NB4 (cell line): ENCODE measurements at regions not wholly inside any gene's neighbourhood (a gene's known extent, or its start where the extent isn't known, plus 50 kb on each side); places are given as distances from the start of the nearest gene placed in this dataset.

ENCODE experiments used
- DNase-seq: peaks from one replicate; pipeline ENCODE4 v3.0.0; 2010; ENCODE audit warnings: low read depth
- H3K4me3 ChIP-seq: one replicate; pipeline ENCODE4 v1.5.1; 2011; ENCODE audit warnings: mild to moderate bottlenecking, low read depth, low read length, moderate library complexity
- MAX ChIP-seq: IDR thresholded peaks from 2 replicates; pipeline ENCODE4 v1.6.1; 2011; ENCODE audit warnings: low read depth, low read length
- MYC ChIP-seq: IDR thresholded peaks from 2 replicates; pipeline ENCODE4 v1.6.1; 2011; ENCODE audit warnings: low read depth, low read length
- POLR2A ChIP-seq: IDR thresholded peaks from 2 replicates; pipeline ENCODE4 v1.6.1; 2011; ENCODE audit warnings: mild to moderate bottlenecking; ENCODE audit not compliant: insufficient read length; ENCODE audit errors: extremely low read depth
- TF ChIP-seq, protein P1 (sequence below): IDR thresholded peaks from one replicate; pipeline ENCODE4 v1.5.1; 2012; ENCODE audit warnings: low read depth, low read length

GRCh38 chr12:132401982-132402381 is 72.6 kb upstream of the GALNT9 start:
- no peak for DNase-seq
- no peak overlapping the region for H3K4me3 ChIP-seq
- TF ChIP-seq MAX, result no peak
- TF ChIP-seq POLR2A, result no peak
- TF ChIP-seq, protein P1, sequence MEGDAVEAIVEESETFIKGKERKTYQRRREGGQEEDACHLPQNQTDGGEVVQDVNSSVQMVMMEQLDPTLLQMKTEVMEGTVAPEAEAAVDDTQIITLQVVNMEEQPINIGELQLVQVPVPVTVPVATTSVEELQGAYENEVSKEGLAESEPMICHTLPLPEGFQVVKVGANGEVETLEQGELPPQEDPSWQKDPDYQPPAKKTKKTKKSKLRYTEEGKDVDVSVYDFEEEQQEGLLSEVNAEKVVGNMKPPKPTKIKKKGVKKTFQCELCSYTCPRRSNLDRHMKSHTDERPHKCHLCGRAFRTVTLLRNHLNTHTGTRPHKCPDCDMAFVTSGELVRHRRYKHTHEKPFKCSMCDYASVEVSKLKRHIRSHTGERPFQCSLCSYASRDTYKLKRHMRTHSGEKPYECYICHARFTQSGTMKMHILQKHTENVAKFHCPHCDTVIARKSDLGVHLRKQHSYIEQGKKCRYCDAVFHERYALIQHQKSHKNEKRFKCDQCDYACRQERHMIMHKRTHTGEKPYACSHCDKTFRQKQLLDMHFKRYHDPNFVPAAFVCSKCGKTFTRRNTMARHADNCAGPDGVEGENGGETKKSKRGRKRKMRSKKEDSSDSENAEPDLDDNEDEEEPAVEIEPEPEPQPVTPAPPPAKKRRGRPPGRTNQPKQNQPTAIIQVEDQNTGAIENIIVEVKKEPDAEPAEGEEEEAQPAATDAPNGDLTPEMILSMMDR, result no peak
- no peak for TF ChIP-seq MYC

GRCh38 chr12:132400011-132400641 is 70.7 kb upstream of the GALNT9 start:
- H3K4me3 ChIP-seq, result no peak overlapping the region
- no peak for DNase-seq
- TF ChIP-seq MAX, result no peak
- no peak for TF ChIP-seq POLR2A
- TF ChIP-seq, protein P1, result no peak
- TF ChIP-seq MYC, result no peak

DNA sequence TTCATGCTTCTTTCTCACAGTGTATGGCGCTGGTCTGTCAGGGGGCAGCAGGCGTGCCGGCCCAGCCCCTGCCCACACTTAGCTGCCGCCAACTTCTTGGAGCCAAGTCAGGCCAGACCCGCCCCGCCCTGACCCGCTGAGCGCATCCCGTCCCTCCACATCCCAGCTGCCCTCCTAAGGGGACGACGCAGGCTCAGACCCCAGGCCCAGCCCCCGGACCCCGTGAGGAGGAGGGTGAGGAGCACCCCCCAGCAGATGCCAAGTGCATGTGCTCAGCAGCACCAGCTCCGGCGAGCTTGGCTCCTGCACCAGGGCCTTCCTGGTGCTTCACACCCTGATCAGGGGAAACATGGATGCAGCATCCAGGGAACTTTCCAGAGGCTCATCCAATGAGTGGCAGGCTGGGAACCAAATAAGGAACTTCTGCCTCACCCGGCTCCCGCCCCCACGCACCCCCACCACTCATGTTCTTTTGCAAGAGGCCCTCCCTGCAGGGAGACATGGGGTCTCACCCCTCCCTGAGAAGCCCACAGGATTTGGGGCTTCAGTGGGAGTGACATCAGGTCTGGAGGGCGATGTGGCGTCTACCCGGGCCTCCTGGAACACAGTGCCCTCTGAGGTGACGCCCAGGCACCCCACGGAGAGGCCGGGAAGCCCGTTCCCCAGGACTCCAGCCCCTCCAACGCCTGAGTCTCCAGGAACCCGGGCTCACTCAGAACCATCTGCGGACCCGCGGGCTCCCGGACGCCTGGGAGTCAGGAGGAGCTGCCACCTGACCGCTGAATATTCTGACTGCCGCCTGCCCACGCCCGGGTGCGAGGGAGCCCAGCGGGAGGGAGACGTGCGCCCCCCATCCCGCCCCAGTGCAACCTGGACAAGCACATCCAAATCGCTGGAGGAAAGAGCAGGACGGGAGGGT is 70.0 kb upstream of the GALNT9 start:
- DNase-seq, result no peak
- no peak for TF ChIP-seq POLR2A
- TF ChIP-seq MYC, result no peak
- no peak for TF ChIP-seq MAX
- TF ChIP-seq, protein P1, result no peak

GRCh38 chr12:132398386-132398991 is 69.1 kb upstream of the GALNT9 start:
- DNase-seq, result no peak
- no peak overlapping the region for H3K4me3 ChIP-seq
- TF ChIP-seq POLR2A, result no peak
- no peak for TF ChIP-seq MAX
- TF ChIP-seq, protein P1, result no peak
- no peak for TF ChIP-seq MYC

More for the DNA sequence above, 70.0 kb upstream of the GALNT9 start:
- no peak overlapping the region for H3K4me3 ChIP-seq

GRCh38 chr12:132397934-132398385 is 68.6 kb upstream of the GALNT9 start:
- DNase-seq, result no peak

More at GRCh38 chr12:132397934-132398385, 68.6 kb upstream of the GALNT9 start:
- no peak overlapping the region for H3K4me3 ChIP-seq
- TF ChIP-seq POLR2A, result no peak
- TF ChIP-seq MAX, result no peak
- no peak for TF ChIP-seq MYC
- TF ChIP-seq, protein P1, result no peak
